Fibroblast of skin of abdomen (primary cell): ENCODE measurements at regions not wholly inside any gene's neighbourhood (a gene's known extent, or its start where the extent isn't known, plus 50 kb on each side); places are given as distances from the start of the nearest gene placed in this dataset.

ENCODE experiments used
- DNase-seq: peaks from one replicate; pipeline ENCODE4 v3.0.0-alpha.2; 2013

- no peak for DNase-seq
Measured at GRCh38 chr2:106629981-106630380, 142.8 kb downstream of the CD8B2 start.

- no peak for DNase-seq
Measured at GRCh38 chr2:106631281-106631680, 144.1 kb downstream of the CD8B2 start.

GRCh38 chr2:106638043-106638442 lies 150.9 kb downstream of the CD8B2 start:
- peak; percentile 21 for DNase-seq

GRCh38 chr2:106638580-106638979 lies 151.4 kb downstream of the CD8B2 start:
- no peak for DNase-seq

GRCh38 chr2:106642679-106643078 lies 155.5 kb downstream of the CD8B2 start:
- peak; percentile 32 for DNase-seq

GRCh38 chr2:106644623-106645022 lies 157.5 kb downstream of the CD8B2 start:
- DNase-seq: no peak

GRCh38 chr2:106646605-106647004 lies 159.4 kb downstream of the CD8B2 start:
- DNase-seq: no peak

- peak; percentile 45 for DNase-seq
Measured at GRCh38 chr2:106649306-106649705, 162.1 kb downstream of the CD8B2 start.

GRCh38 chr2:106653465-106653864 lies 166.3 kb downstream of the CD8B2 start:
- DNase-seq: no peak

GRCh38 chr2:106658616-106659015 lies 171.5 kb downstream of the CD8B2 start:
- DNase-seq: no peak

- DNase-seq: no peak
Measured at GRCh38 chr2:106664669-106665068, 177.5 kb downstream of the CD8B2 start.

GRCh38 chr2:106667478-106668070 lies 180.4 kb downstream of the CD8B2 start:
- DNase-seq: no peak

GRCh38 chr2:106685180-106685897 lies 198.2 kb downstream of the CD8B2 start:
- DNase-seq: no peak

- no peak for DNase-seq
Measured at GRCh38 chr2:106686814-106687213, 199.2 kb downstream of the ST6GAL2 start.

GRCh38 chr2:106694964-106695470 lies 190.9 kb downstream of the ST6GAL2 start:
- DNase-seq: no peak

- DNase-seq: no peak
Measured at GRCh38 chr2:106695919-106696318, 190.0 kb downstream of the ST6GAL2 start.

GRCh38 chr2:106700616-106701015 lies 185.4 kb downstream of the ST6GAL2 start:
- DNase-seq: no peak

- no peak for DNase-seq
Measured at GRCh38 chr2:106701203-106702022, 184.6 kb downstream of the ST6GAL2 start.

- no peak for DNase-seq
Measured at GRCh38 chr2:106703161-106703560, 182.8 kb downstream of the ST6GAL2 start.

GRCh38 chr2:106704798-106705197 lies 181.2 kb downstream of the ST6GAL2 start:
- no peak for DNase-seq

GRCh38 chr2:106705877-106706276 lies 180.1 kb downstream of the ST6GAL2 start:
- DNase-seq: no peak

- DNase-seq: no peak
Measured at GRCh38 chr2:106706283-106706682, 179.7 kb downstream of the ST6GAL2 start.

- no peak for DNase-seq
Measured at GRCh38 chr2:106708209-106708608, 177.8 kb downstream of the ST6GAL2 start.
